Calu3 (cell line): ENCODE measurements at regions not wholly inside any gene's neighbourhood (a gene's known extent, or its start where the extent isn't known, plus 50 kb on each side); places are given as distances from the start of the nearest gene placed in this dataset.

Source experiments
- BruUV-seq: library from RNA; stranded (reverse); fragments of 400-500 nt; replicated peaks from 2 replicates; lab custom pipeline; 2021; lab: Mats Ljungman, UMichigan
- CTCF ChIA-PET: fragments of 300-600 bp; sonication (Branson Sonifier 250); formaldehyde crosslinking; loops from one replicate; lab custom pipeline; 2022; ENCODE audit warnings: antibody characterized with exemption; lab: Charles Lee
- DNase-seq: peaks from one replicate; pipeline ENCODE4 v3.0.0; 2022
- H3K27ac Mint-ChIP-seq: one replicate; pipeline ENCODE4 v1.8.0; 2022; ENCODE audit warnings: mixed read lengths; ENCODE audit not compliant: unreplicated experiment
- H3K27me3 Mint-ChIP-seq: one replicate; pipeline ENCODE4 v1.8.0; 2022; ENCODE audit warnings: mixed read lengths; ENCODE audit not compliant: unreplicated experiment
- H3K36me3 Mint-ChIP-seq: one replicate; pipeline ENCODE4 v1.8.0; 2022; ENCODE audit warnings: mild to moderate bottlenecking, moderate library complexity, mixed read lengths; ENCODE audit not compliant: insufficient read depth, unreplicated experiment
- H3K4me1 Mint-ChIP-seq: one replicate; pipeline ENCODE4 v1.8.0; 2022; ENCODE audit warnings: mild to moderate bottlenecking, low read depth, mixed read lengths; ENCODE audit not compliant: unreplicated experiment
- H3K4me3 Mint-ChIP-seq: one replicate; pipeline ENCODE4 v1.8.0; 2022; ENCODE audit warnings: mild to moderate bottlenecking, low read depth, moderate library complexity, mixed read lengths; ENCODE audit not compliant: unreplicated experiment
- H3K9me3 Mint-ChIP-seq: one replicate; pipeline ENCODE4 v1.8.0; 2022; ENCODE audit warnings: low read depth, mixed read lengths; ENCODE audit not compliant: unreplicated experiment
- intact Hi-C: fragments of 100-400 bp; cut with micrococcal nuclease; formaldehyde crosslinking; loops from one replicate; pipeline ENCODE4 v1.10.0; 2022; ENCODE audit not compliant: unreplicated experiment
- TF ChIP-seq, protein P1 (sequence below): fragments of 200-600 bp; IDR thresholded peaks from one replicate; pipeline ENCODE4 v1.8.0; 2022; ENCODE audit warnings: antibody characterized with exemption; ENCODE audit not compliant: unreplicated experiment

DNA sequence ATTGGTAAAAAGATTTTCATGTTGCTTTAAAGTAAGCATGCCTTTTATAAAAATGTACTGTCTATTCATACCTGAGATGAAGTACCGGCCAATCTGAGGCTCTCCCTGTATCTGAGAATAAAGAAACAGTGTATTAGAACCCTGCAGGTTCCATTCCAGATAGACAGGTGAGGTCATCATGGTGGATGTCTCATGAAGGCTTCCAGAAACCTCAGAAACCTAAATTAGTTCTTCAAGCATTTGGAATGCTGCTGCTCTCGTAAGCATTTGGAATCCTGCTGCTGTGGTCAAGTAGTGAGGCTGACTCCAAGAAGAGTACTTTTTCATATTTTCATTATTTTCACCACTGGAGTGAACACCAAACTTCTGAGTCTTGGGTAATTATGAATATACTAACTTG lies 642.3 kb downstream of the MAFB start:
- TF ChIP-seq, protein P1, sequence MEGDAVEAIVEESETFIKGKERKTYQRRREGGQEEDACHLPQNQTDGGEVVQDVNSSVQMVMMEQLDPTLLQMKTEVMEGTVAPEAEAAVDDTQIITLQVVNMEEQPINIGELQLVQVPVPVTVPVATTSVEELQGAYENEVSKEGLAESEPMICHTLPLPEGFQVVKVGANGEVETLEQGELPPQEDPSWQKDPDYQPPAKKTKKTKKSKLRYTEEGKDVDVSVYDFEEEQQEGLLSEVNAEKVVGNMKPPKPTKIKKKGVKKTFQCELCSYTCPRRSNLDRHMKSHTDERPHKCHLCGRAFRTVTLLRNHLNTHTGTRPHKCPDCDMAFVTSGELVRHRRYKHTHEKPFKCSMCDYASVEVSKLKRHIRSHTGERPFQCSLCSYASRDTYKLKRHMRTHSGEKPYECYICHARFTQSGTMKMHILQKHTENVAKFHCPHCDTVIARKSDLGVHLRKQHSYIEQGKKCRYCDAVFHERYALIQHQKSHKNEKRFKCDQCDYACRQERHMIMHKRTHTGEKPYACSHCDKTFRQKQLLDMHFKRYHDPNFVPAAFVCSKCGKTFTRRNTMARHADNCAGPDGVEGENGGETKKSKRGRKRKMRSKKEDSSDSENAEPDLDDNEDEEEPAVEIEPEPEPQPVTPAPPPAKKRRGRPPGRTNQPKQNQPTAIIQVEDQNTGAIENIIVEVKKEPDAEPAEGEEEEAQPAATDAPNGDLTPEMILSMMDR, result no peak
- Mint-ChIP-seq H3K4me1 (no peaks in the 10 kb centered on the region), H3K4me3 (no peak overlapping the region), H3K9me3 (peaks cover 10% of the 10 kb centered on the region), H3K27ac (no peak overlapping the region), H3K36me3 (no peaks in the 10 kb centered on the region), H3K27me3 (no peaks in the 10 kb centered on the region)
- intact Hi-C loops, result no loop called here
- no peak for DNase-seq
- no TSS peak for BruUV-seq
- CTCF ChIA-PET, result no interaction called here

DNA sequence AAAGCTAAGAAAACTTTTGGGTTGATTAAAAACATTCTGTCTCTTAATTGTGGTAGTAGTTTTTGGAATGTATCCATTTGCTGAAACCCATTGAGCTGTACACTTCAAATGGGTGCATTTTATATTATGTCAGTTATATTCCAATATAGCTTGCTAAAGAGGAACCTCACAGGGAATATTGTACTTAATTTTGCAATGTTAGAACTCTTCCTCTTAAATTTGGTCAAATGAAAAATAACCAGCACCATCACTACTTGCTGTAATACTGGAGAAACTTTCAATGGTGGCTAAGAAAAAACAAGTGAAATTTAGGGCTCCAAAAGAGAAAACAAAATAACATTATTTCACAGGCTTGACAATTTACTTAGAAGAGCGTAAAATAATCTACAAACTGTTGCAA lies 651.5 kb downstream of the MAFB start:
- H3K27ac Mint-ChIP-seq, result no peak overlapping the region
- H3K9me3 Mint-ChIP-seq, result peaks cover 13% of the 10 kb centered on the region
- intact Hi-C loops, result no loop called here
- CTCF ChIA-PET, result no interaction called here
- H3K27me3 Mint-ChIP-seq, result no peaks in the 10 kb centered on the region
- TF ChIP-seq, protein P1, result no peak
- H3K4me3 Mint-ChIP-seq, result no peak overlapping the region
- no peaks in the 10 kb centered on the region for H3K36me3 Mint-ChIP-seq
- no TSS peak for BruUV-seq
- no peaks in the 10 kb centered on the region for H3K4me1 Mint-ChIP-seq
- no peak for DNase-seq

DNA sequence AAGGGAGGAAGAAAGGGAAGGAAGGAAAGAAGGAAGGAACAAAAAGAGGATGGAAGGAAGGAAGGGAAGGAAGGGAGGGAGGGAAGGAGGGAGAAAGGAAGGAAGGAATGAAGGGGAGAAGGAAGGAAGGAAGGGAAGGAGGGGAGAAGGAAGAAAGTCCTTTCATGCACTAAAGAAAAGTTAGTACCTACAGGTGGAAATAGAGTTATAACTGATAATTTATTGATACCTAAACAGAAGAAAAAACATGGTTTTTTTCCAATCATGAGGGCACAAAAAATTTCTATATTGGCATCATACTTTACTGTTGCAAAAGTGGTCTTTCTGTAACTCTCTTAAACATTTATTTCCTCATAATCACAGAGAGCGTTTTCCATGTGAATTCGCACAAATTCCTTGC lies 659.4 kb downstream of the MAFB start:
- Mint-ChIP-seq H3K4me1 (no peaks in the 10 kb centered on the region), H3K9me3 (peaks cover 26% of the 10 kb centered on the region), H3K4me3 (no peak overlapping the region), H3K27me3 (no peaks in the 10 kb centered on the region), H3K27ac (no peak overlapping the region), H3K36me3 (no peaks in the 10 kb centered on the region)
- BruUV-seq, result no TSS peak
- TF ChIP-seq, protein P1, result no peak
- CTCF ChIA-PET, result no interaction called here
- no peak for DNase-seq
- intact Hi-C loops, result no loop called here

DNA sequence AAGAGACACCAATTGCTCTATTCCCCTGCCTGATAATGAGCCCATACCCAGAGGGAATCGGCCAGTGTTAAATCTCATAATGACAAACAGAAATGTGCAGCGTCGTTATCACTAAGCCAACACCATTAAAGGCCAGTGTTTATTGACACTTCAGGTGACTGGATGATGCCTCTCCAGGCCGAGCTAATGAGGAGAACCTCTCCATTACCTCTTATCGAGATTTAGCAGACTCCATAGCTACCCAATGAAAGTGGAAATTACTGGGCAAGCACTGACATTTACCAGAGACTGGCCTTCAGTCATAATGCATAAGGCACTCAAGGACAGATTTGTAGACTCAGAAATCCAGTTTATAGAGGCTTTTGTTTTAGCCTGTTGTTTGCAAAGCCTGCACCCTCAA lies 669.5 kb downstream of the MAFB start:
- Mint-ChIP-seq H3K27ac (no peak overlapping the region), H3K4me1 (no peaks in the 10 kb centered on the region), H3K9me3 (peaks cover 18% of the 10 kb centered on the region), H3K36me3 (no peaks in the 10 kb centered on the region), H3K4me3 (no peak overlapping the region), H3K27me3 (no peaks in the 10 kb centered on the region)
- TF ChIP-seq, protein P1, result no peak
- CTCF ChIA-PET, result no interaction called here
- DNase-seq, result no peak
- BruUV-seq, result no TSS peak
- intact Hi-C loops, result no loop called here
